ENCODE measurements at regions not wholly inside any gene's neighbourhood (a gene's known extent, or its start where the extent isn't known, plus 50 kb on each side); places are given as distances from the start of the nearest gene placed in this dataset.

DNA sequence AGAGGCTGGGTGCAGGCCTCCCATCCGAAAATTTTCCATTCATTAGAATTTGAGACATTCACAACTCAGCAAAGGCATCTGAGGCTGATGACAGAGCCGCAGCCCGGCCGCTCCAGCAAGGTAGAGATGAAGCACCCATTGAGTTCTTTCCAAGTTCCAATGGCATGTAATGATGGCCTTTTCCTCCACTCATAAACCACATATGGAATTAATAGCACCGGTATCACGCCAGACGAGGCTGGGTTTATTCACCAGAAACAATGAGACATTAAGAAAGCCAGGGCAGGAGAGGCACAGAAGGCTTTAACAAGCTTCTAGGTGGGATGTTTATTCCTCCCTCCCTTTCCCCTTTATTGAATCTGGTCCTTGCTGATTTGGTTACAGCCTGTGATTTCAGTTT is 534.4 kb downstream of the MN1 start (continued):
- TF ChIP-seq SUZ12 (IDR thresholded peaks at IDR 0.05; ENCODE audit: low read length), result no peak
- no peak for TF ChIP-seq SIRT6 (IDR thresholded peaks at IDR 0.05; ENCODE audit: low read length)
- no peak for TF ChIP-seq SRF (IDR thresholded peaks at IDR 0.05; ENCODE audit: low read depth, low read length)
- TF ChIP-seq ATF2 (IDR thresholded peaks at IDR 0.05; ENCODE audit: low read length), result no peak
- no peak for TF ChIP-seq NRF1 (IDR thresholded peaks at IDR 0.05; ENCODE audit: low read depth, low read length)
- TF ChIP-seq CHD1 (IDR thresholded peaks at IDR 0.05; ENCODE audit: low read depth, low read length), result no peak

All from H1 (cell line).